OCI-LY3 (cell line): ENCODE measurements at regions not wholly inside any gene's neighbourhood (a gene's known extent, or its start where the extent isn't known, plus 50 kb on each side); places are given as distances from the start of the nearest gene placed in this dataset.

Experiments used
- H2AFZ ChIP-seq: fragments of 200-600, 300-600 bp; shearing (Covaris generic); 2 replicates; pipeline ENCODE4 v1.6.0; 2014; ENCODE audit warnings: antibody characterized with exemption, low read depth, low read length
- H3K27ac ChIP-seq: fragments of 200-600, 300-600 bp; sonication (generic); 2 replicates; pipeline ENCODE4 v1.5.1; 2014; ENCODE audit warnings: mild to moderate bottlenecking, low read length, moderate library complexity, mixed read lengths
- H3K27me3 ChIP-seq: fragments of 200-600, 300-600 bp; sonication (generic); 2 replicates; pipeline ENCODE4 v1.6.1; 2014; ENCODE audit warnings: low read depth, low read length, mixed read lengths
- H3K36me3 ChIP-seq: fragments of 200-600, 300-600 bp; sonication (generic); replicated peaks from 2 replicates; pipeline ENCODE3; 2014; ENCODE audit warnings: low read depth, low read length, mixed read lengths
- H3K4me1 ChIP-seq: fragments of 300-600, 200-600 bp; sonication (generic); 2 replicates; pipeline ENCODE4 v1.6.1; 2014; ENCODE audit warnings: low read length, mixed read lengths
- H3K4me2 ChIP-seq: fragments of 200-600, 300-600 bp; sonication (generic); 2 replicates; pipeline ENCODE4 v1.6.1; 2014; ENCODE audit warnings: low read length, mixed read lengths
- H3K4me3 ChIP-seq: fragments of 300-600, 200-600 bp; sonication (generic); 2 replicates; pipeline ENCODE4 v1.5.1; 2014; ENCODE audit warnings: antibody characterized with exemption, mild to moderate bottlenecking, low read length, moderate library complexity
- H3K79me2 ChIP-seq: fragments of 300-600, 200-600 bp; shearing (Covaris generic); 2 replicates; pipeline ENCODE4 v1.6.1; 2014; ENCODE audit warnings: mild to moderate bottlenecking, low read length, mixed read lengths
- H3K9ac ChIP-seq: fragments of 300-600, 200-600 bp; shearing (Covaris generic); 2 replicates; pipeline ENCODE4 v1.6.0; 2014; ENCODE audit warnings: mild to moderate bottlenecking, low read length, moderate library complexity
- H3K9me3 ChIP-seq: fragments of 200-600, 300-600 bp; shearing (Covaris generic); 2 replicates; pipeline ENCODE4 v1.6.1; 2014; ENCODE audit warnings: low read length, mixed read lengths; ENCODE audit not compliant: insufficient read depth
- H4K20me1 ChIP-seq: fragments of 200-600, 300-600 bp; sonication (generic); 2 replicates; pipeline ENCODE4 v1.6.1; 2016; ENCODE audit warnings: low read length, mixed read lengths; ENCODE audit not compliant: insufficient read depth
- CTCF ChIP-seq: fragments of 200-600, 300-600 bp; sonication (generic); IDR thresholded peaks from 2 replicates; pipeline ENCODE4 v1.5.1; 2014; ENCODE audit warnings: antibody characterized with exemption, low read length, low read depth
- EZH2phosphoT487 ChIP-seq: fragments of 200-600 bp; shearing (Covaris generic); IDR thresholded peaks from 2 replicates; pipeline ENCODE4 v1.6.1; 2018; ENCODE audit warnings: antibody characterized with exemption, mixed run types, low read depth

GRCh38 chr13:47121092-47121763, 224.4 kb upstream of the HTR2A start:
- Histone ChIP-seq H2AFZ (peak overlapping the region; percentile 47; the same call in 1 of the 2 replicates), H3K27me3 (no peaks in the 10 kb centered on the region), H3K4me3 (no peak overlapping the region), H3K9ac (no peak overlapping the region), H3K9me3 (no peaks in the 10 kb centered on the region), H3K79me2 (no peaks in the 10 kb centered on the region), H4K20me1 (no peaks in the 10 kb centered on the region), H3K27ac (no peak overlapping the region), H3K4me2 (no peak overlapping the region), H3K4me1 (peaks cover 6% of the 10 kb centered on the region; the same call in 1 of the 2 replicates), H3K36me3 (no peaks in the 10 kb centered on the region)
- TF ChIP-seq EZH2phosphoT487 (no peak), CTCF (no peak)

DNA sequence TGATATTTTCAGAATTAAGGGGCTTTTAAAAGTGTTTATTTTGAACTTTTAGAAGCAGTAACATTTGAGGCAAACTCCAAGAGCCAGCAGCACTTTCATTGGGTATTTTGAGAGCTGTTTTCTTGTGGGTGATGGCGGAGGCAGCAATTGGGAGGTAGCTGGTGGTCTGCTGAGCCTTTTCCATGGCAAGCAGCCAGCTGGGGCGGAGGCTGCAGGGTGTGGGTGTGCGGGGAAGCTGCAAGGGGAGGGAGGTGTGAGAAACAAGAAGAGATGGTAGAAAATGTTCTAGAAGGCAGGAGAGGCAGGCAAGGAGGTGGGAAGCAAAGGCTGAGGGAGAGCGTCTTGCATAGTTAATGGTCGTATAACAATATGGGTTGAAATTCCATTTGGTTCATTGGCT, 223.4 kb upstream of the HTR2A start:
- no peak overlapping the region for H3K27ac ChIP-seq
- H2AFZ ChIP-seq = no peak overlapping the region
- H3K4me2 ChIP-seq = no peak overlapping the region
- no peaks in the 10 kb centered on the region for H3K9me3 ChIP-seq
- no peak for TF ChIP-seq EZH2phosphoT487
- no peak for TF ChIP-seq CTCF
- no peaks in the 10 kb centered on the region for H3K36me3 ChIP-seq
- H3K9ac ChIP-seq = no peak overlapping the region
- H3K4me1 ChIP-seq = peaks cover 6% of the 10 kb centered on the region; the same call in 1 of the 2 replicates
- no peaks in the 10 kb centered on the region for H3K27me3 ChIP-seq
- no peak overlapping the region for H3K4me3 ChIP-seq
- H4K20me1 ChIP-seq = no peaks in the 10 kb centered on the region
- no peaks in the 10 kb centered on the region for H3K79me2 ChIP-seq

- H3K27me3 ChIP-seq = no peaks in the 10 kb centered on the region
- H3K9me3 ChIP-seq = no peaks in the 10 kb centered on the region
- H4K20me1 ChIP-seq = no peaks in the 10 kb centered on the region
- no peaks in the 10 kb centered on the region for H3K36me3 ChIP-seq
- no peak overlapping the region for H3K9ac ChIP-seq
- no peak overlapping the region for H3K4me3 ChIP-seq
- no peak for TF ChIP-seq CTCF
- TF ChIP-seq EZH2phosphoT487 = no peak
- no peaks in the 10 kb centered on the region for H3K79me2 ChIP-seq
- no peak overlapping the region for H3K27ac ChIP-seq
- H2AFZ ChIP-seq = no peak overlapping the region
- H3K4me1 ChIP-seq = peaks cover 6% of the 10 kb centered on the region; the same call in 1 of the 2 replicates
- H3K4me2 ChIP-seq = no peak overlapping the region
These were observed 222.9 kb upstream of the HTR2A start for GRCh38 chr13:47119575-47120235.

GRCh38 chr13:47117268-47117667, 220.4 kb upstream of the HTR2A start:
- Histone ChIP-seq H3K4me1 (peaks cover 6% of the 10 kb centered on the region; the same call in 1 of the 2 replicates), H2AFZ (no peak overlapping the region), H3K36me3 (no peaks in the 10 kb centered on the region), H3K27ac (no peak overlapping the region), H4K20me1 (no peaks in the 10 kb centered on the region), H3K4me3 (no peak overlapping the region), H3K9me3 (no peaks in the 10 kb centered on the region), H3K27me3 (no peaks in the 10 kb centered on the region), H3K9ac (no peak overlapping the region), H3K79me2 (no peaks in the 10 kb centered on the region), H3K4me2 (no peak overlapping the region)
- no peak for TF ChIP-seq EZH2phosphoT487
- TF ChIP-seq CTCF = no peak
